MM.1S (cell line): ENCODE measurements at regions not wholly inside any gene's neighbourhood (a gene's known extent, or its start where the extent isn't known, plus 50 kb on each side); places are given as distances from the start of the nearest gene placed in this dataset.

Source experiments
- DNase-seq: peaks from one replicate; pipeline ENCODE4 v3.0.0-alpha.2; 2015
- H2AFZ ChIP-seq: fragments of 300-600 bp; sonication (generic); 2 replicates; pipeline ENCODE4 v1.6.0; 2016; ENCODE audit warnings: antibody characterized with exemption, low read length
- H3F3A ChIP-seq: fragments of 300-600 bp; sonication (generic); 2 replicates; pipeline ENCODE4 v1.6.1; 2016; ENCODE audit warnings: mild to moderate bottlenecking, antibody characterized with exemption, low read length, moderate library complexity, mixed read lengths; ENCODE audit not compliant: insufficient read depth
- H3K27ac ChIP-seq: fragments of 300-600 bp; sonication (generic); 2 replicates; pipeline ENCODE4 v1.5.1; 2016; ENCODE audit warnings: mild to moderate bottlenecking, low read length
- H3K27me3 ChIP-seq: fragments of 300-600 bp; sonication (generic); replicated peaks from 2 replicates; pipeline ENCODE4 v1.6.0; 2016; ENCODE audit warnings: low read length; ENCODE audit not compliant: insufficient read depth
- H3K36me3 ChIP-seq: fragments of 300-600 bp; sonication (generic); replicated peaks from 2 replicates; pipeline ENCODE4 v1.6.1; 2016; ENCODE audit warnings: mild to moderate bottlenecking, low read length, mixed read lengths; ENCODE audit not compliant: insufficient read depth
- H3K4me1 ChIP-seq: fragments of 300-600 bp; sonication (generic); 2 replicates; pipeline ENCODE4 v1.6.1; 2016; ENCODE audit warnings: low read length, mixed read lengths
- H3K4me2 ChIP-seq: fragments of 300-600 bp; sonication (generic); 2 replicates; pipeline ENCODE4 v1.6.0; 2016; ENCODE audit warnings: low read depth, low read length
- H3K4me3 ChIP-seq: fragments of 300-600 bp; sonication (generic); 2 replicates; pipeline ENCODE4 v1.5.1; 2016; ENCODE audit warnings: low read length, mixed read lengths
- H3K79me2 ChIP-seq: fragments of 300-600 bp; sonication (generic); 2 replicates; pipeline ENCODE4 v1.6.1; 2016; ENCODE audit warnings: mixed run types, low read length, mixed read lengths
- H3K9ac ChIP-seq: fragments of 300-600 bp; sonication (generic); 2 replicates; pipeline ENCODE4 v1.6.1; 2016; ENCODE audit warnings: low read length, mixed read lengths
- H3K9me2 ChIP-seq: fragments of 300-600 bp; sonication (generic); replicated peaks from 2 replicates; pipeline ENCODE4 v1.6.1; 2016; ENCODE audit warnings: mild to moderate bottlenecking, low read length, mixed read lengths; ENCODE audit not compliant: insufficient read depth
- H3K9me3 ChIP-seq: fragments of 300-600 bp; sonication (generic); replicated peaks from 2 replicates; pipeline ENCODE4 v1.6.1; 2016; ENCODE audit warnings: mild to moderate bottlenecking, low read length, mixed read lengths; ENCODE audit not compliant: insufficient read depth
- H4K20me1 ChIP-seq: fragments of 300-600 bp; sonication (generic); 2 replicates; pipeline ENCODE4 v1.6.1; 2016; ENCODE audit warnings: mild to moderate bottlenecking, low read length, moderate library complexity, mixed read lengths; ENCODE audit not compliant: insufficient read depth
- CTCF ChIP-seq: fragments of 300-600 bp; sonication (generic); IDR thresholded peaks from 2 replicates; pipeline ENCODE4 v1.5.1; 2016; ENCODE audit warnings: antibody characterized with exemption, low read length, mixed read lengths
- EZH2 ChIP-seq: fragments of 300-600 bp; sonication (generic); optimal IDR thresholded peaks from 2 replicates; pipeline ENCODE3; 2017; ENCODE audit warnings: low read depth, mild to moderate bottlenecking, antibody characterized with exemption, low read length, mixed read lengths
- EZH2phosphoT487 ChIP-seq: fragments of 300-600 bp; sonication (generic); IDR thresholded peaks from 2 replicates; pipeline ENCODE4 v1.6.1; 2018; ENCODE audit warnings: antibody characterized with exemption, low read length

GRCh38 chr10:53601260-53601875, 828.8 kb upstream of the MBL2 start:
- no peaks in the 10 kb centered on the region for H3K79me2 ChIP-seq
- H3K27me3 ChIP-seq, result no peaks in the 10 kb centered on the region
- no peaks in the 10 kb centered on the region for H3K9me3 ChIP-seq
- no peak overlapping the region for H3K9ac ChIP-seq
- no peaks in the 10 kb centered on the region for H3F3A ChIP-seq
- H3K4me1 ChIP-seq, result no peaks in the 10 kb centered on the region
- peak; percentile 63 for DNase-seq
- peak overlapping the region; percentile 12; the same call in 1 of the 2 replicates for H2AFZ ChIP-seq
- H3K27ac ChIP-seq, result no peak overlapping the region
- no peaks in the 10 kb centered on the region for H4K20me1 ChIP-seq
- H3K4me2 ChIP-seq, result 0 out of 2 replicates have a peak overlapping the region, but pooled peaks have one; percentile 13
- no peaks in the 10 kb centered on the region for H3K9me2 ChIP-seq
- H3K36me3 ChIP-seq, result no peaks in the 10 kb centered on the region
- TF ChIP-seq EZH2, result no peak
- TF ChIP-seq CTCF, result peak; percentile 78
- H3K4me3 ChIP-seq, result no peak overlapping the region

GRCh38 chr10:53598914-53599313, 826.3 kb upstream of the MBL2 start:
- no peak for DNase-seq

GRCh38 chr10:53597835-53598251, 825.3 kb upstream of the MBL2 start:
- TF ChIP-seq EZH2phosphoT487 (no peak), EZH2 (no peak), CTCF (no peak)

More at GRCh38 chr10:53598914-53599313, 826.3 kb upstream of the MBL2 start:
- Histone ChIP-seq H3K27ac (no peak overlapping the region), H3K27me3 (no peaks in the 10 kb centered on the region), H3K4me1 (no peaks in the 10 kb centered on the region), H3K9me2 (no peaks in the 10 kb centered on the region), H3K4me3 (no peak overlapping the region), H3K79me2 (no peaks in the 10 kb centered on the region), H3K4me2 (no peak overlapping the region), H2AFZ (no peak overlapping the region), H3F3A (no peaks in the 10 kb centered on the region), H3K9me3 (no peaks in the 10 kb centered on the region), H3K36me3 (no peaks in the 10 kb centered on the region), H3K9ac (no peak overlapping the region), H4K20me1 (no peaks in the 10 kb centered on the region)
- TF ChIP-seq EZH2 (no peak), EZH2phosphoT487 (no peak), CTCF (no peak)

More at GRCh38 chr10:53597835-53598251, 825.3 kb upstream of the MBL2 start:
- Histone ChIP-seq H3K27ac (no peak overlapping the region), H3F3A (no peaks in the 10 kb centered on the region), H4K20me1 (no peaks in the 10 kb centered on the region), H3K79me2 (no peaks in the 10 kb centered on the region), H3K27me3 (no peaks in the 10 kb centered on the region), H3K36me3 (no peaks in the 10 kb centered on the region), H3K9me2 (no peaks in the 10 kb centered on the region), H3K4me2 (no peak overlapping the region), H2AFZ (no peak overlapping the region), H3K9ac (no peak overlapping the region), H3K4me1 (no peaks in the 10 kb centered on the region), H3K9me3 (no peaks in the 10 kb centered on the region), H3K4me3 (no peak overlapping the region)
- DNase-seq, result no peak
